ENCODE measurements at regions not wholly inside any gene's neighbourhood (a gene's known extent, or its start where the extent isn't known, plus 50 kb on each side); places are given as distances from the start of the nearest gene placed in this dataset.
A peak's percentile ranks its signal among the peaks of the same experiment; 100 is the strongest.
"Not testable (repeated sequence)": the region's sequence is repeated elsewhere in the genome, so short reads cannot be mapped to it uniquely, and the experiment has no call there.

GRCh38 chr13:71218960-71219359, 648.0 kb downstream of the DACH1 start:
- no peak for DNase-seq (ENCODE audit: low read depth in 4 of 4, low spot score in 2 of 4)

DNA sequence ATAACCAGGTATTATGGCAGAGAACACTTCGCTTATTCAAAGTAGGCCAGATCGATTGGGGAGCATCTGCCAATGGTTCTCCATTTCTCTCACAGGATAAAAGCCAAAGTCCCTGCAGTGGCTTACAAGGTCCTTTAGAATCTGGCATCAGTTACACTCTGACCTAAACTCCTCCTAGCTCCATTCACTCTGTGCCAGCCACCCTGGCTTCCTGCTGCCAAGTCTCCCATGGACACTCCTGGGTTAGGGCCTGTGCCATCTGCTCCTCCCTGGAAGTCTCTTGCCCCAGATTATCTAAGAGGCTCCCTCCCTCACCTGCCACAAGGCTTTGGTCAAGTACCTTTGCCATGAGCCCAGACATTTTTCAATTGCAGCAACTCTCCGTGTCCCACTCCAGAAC, 649.2 kb downstream of the DACH1 start:
- no peak for DNase-seq (ENCODE audit: low read depth in 4 of 4, low spot score in 2 of 4)

- DNase-seq (ENCODE audit: low read depth in 4 of 4, low spot score in 2 of 4), result no peak
Observed at GRCh38 chr13:71214821-71215220, 652.2 kb downstream of the DACH1 start.

- DNase-seq (ENCODE audit: low read depth in 4 of 4, low spot score in 2 of 4), result no peak
Observed at GRCh38 chr13:71214357-71214756, 652.6 kb downstream of the DACH1 start.

DNA sequence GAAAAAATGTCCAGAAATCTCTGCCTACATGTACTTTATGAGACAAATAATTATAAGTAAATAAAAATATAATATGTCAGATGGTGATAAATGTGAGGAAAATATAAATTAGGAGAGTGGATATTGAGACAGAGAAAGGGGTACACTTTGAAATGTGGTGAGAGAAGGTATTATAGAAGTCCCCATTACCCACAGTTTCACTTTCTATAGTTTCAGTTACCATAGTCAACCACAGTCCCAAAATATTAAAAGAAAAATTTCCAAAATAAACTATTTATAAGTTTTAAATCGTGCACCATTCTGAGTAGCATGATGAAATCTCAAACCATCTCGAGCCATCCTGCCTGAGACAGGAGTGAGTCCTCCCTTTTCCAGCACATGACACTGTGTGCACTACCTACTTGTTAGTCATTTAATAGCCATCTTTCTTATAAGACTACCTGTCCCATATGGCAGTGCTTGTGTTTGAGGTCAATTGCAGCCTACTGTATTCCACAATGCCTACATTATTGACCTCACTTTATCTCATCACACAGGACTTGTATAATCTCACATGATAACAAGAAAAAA, 653.7 kb downstream of the DACH1 start:
- no peak for DNase-seq (ENCODE audit: low read depth in 4 of 4, low spot score in 2 of 4)

GRCh38 chr13:71210861-71211260, 656.1 kb downstream of the DACH1 start:
- DNase-seq (ENCODE audit: low read depth in 4 of 4, low spot score in 2 of 4), result no peak

GRCh38 chr13:71209217-71209616, 657.8 kb downstream of the DACH1 start:
- DNase-seq (ENCODE audit: low read depth in 4 of 4, low spot score in 2 of 4), result no peak

- DNase-seq (ENCODE audit: low read depth in 4 of 4, low spot score in 2 of 4), result not testable (repeated sequence)
Observed at GRCh38 chr13:71184583-71184982, 682.4 kb downstream of the DACH1 start.

- DNase-seq (ENCODE audit: low read depth in 4 of 4, low spot score in 2 of 4), result not testable (repeated sequence)
Observed at GRCh38 chr13:71183352-71183751, 683.7 kb downstream of the DACH1 start.

DNA sequence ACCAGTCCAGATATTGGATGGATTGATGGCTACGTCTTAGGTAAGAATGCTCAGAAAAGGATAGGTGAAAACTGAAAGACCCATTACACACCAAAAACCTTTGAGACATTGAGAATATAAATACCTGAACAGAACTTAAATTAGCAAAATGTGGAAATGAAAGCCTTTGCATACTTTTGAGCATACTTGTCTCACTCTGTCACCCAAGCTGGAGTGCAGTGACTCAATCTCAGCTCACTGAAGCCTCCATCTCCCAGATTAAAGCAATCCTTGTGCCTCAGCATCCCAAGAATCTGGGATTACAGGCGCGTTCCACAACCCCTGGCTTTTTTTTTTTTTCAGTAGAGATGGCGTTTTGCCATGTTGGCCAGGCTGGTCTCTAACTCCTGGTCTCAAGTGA, 695.3 kb downstream of the DACH1 start:
- DNase-seq (ENCODE audit: low read depth in 4 of 4, low spot score in 2 of 4), result no peak

- DNase-seq (ENCODE audit: low read depth in 4 of 4, low spot score in 2 of 4), result peak in 1 of 4 donors; percentile 24
Observed at GRCh38 chr13:71169180-71169579, 697.8 kb downstream of the DACH1 start.

DNA sequence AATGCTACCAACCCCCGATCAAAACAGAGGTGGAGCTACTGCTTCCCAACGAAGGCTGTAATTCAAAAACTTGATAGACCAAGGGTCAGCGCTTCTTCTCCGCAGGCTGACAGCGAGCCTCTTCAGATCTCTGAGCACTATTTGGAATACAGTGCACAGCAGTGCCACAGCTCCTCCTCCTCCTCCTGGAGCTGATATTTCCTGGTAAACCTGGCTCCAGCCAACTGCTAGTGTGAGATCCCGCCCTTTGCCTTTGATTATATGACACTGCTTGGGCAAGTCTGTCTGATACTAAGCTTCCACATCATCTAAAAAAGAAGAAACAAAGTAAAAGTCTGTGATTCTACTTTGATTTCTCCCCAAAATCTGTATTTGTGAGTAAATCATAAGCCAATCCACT, 710.5 kb downstream of the DACH1 start:
- DNase-seq (ENCODE audit: low read depth in 4 of 4, low spot score in 2 of 4), result no peak

DNA sequence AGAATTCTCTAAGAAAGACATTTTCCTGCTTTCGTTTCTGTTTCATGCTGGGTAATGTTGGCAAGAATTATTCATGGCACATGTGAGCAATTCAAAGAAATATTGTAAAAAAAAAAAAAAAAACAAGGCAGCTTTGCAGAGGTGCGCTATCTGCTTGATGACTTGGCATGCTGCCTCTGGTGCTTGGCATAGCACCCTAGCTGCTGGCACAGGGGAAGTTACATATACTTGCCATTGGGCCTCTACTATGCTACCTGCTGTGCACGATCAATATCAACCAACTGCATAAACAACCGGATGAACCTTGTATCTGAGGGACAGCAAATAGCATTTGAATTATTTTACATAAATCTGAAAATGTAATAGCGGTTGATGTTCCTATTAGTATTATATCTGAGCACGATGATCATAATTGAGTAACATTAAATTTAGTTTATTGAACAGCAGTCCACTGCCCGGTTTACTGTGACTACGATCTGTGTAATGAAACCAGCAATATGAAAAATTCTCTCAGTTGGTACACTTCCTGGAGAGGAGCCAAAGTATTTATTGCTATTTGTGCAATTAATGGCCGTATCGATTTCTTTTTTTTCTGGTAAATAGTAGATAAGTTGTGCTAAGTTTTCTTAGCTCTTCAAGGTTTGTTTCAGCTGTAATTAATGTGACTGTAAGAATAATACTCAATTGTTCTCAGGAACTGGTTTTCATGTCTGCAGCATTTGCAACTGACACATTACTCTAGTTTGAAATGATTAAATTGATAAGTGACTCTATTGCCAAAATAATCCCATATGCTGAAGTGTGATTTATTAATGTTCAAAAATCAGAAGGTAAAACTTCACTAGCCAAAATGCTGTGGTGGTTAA, 717.3 kb downstream of the DACH1 start:
- DNase-seq (ENCODE audit: low read depth in 4 of 4, low spot score in 2 of 4), result no peak

DNA sequence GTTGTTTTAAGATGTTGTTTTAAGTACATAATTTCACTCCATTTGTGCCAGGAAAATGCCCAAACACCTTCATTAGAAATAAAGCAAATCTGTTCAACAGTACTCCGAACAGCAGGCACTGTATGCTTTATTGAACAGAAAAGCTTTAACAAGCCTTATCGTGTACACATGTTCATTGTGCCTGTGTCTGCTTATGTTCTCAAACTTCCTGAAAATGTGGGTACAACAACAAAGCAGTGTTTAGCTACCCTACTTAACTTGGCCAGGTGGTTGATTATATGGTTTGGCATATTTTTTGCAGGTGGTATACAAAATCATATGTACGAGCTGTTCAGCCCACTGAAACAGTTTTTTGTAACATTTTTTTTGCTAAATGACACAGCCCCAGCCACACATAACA, 718.0 kb downstream of the DACH1 start:
- DNase-seq (ENCODE audit: low read depth in 4 of 4, low spot score in 2 of 4), result no peak

GRCh38 chr13:71148396-71148795, 718.6 kb downstream of the DACH1 start:
- DNase-seq (ENCODE audit: low read depth in 4 of 4, low spot score in 2 of 4), result no peak

GRCh38 chr13:71144883-71145282, 722.1 kb downstream of the DACH1 start:
- no peak for DNase-seq (ENCODE audit: low read depth in 4 of 4, low spot score in 2 of 4)

DNA sequence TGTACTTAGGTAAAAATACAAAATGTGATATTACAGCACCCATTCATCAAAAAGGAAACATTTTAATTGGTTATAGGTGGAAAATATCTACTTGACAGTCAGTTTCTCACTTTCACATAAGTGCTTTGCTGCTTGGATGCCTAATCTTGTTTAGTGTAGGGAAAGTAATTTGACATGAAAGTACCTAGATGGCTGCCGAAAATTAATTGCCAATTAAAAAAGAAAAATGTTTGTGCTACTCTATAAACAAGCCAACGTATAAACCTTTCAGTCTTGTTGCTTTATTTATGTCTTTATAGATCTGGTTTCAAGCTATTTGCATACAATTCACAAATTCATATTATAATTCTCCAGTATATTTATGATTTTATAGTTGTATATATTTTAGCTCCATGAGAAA, 729.9 kb downstream of the DACH1 start:
- DNase-seq (ENCODE audit: low read depth in 4 of 4, low spot score in 2 of 4), result no peak

GRCh38 chr13:71124230-71124629, 742.8 kb downstream of the DACH1 start:
- DNase-seq (ENCODE audit: low read depth in 4 of 4, low spot score in 2 of 4), result no peak

- DNase-seq (ENCODE audit: low read depth in 4 of 4, low spot score in 2 of 4), result no peak
Observed at GRCh38 chr13:71118779-71119364, 748.1 kb downstream of the DACH1 start.

DNA sequence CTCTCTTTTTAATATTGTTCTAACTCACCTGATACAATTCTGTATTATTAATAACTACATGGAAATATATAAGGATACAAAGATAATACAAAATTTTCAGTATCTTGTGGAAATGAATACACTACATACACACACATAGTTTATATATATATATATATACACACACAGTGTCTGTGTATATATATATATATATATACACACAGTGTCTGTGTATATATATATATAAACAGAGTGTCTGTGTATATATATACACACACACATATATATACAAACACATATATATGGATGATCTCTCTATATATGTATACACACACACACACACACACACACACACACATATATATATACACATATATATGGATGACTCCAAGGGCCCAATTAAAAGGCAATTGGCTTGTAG, 749.1 kb downstream of the DACH1 start:
- no peak for DNase-seq (ENCODE audit: low read depth in 4 of 4, low spot score in 2 of 4)

- DNase-seq (ENCODE audit: low read depth in 4 of 4, low spot score in 2 of 4), result no peak
Observed at GRCh38 chr13:71115301-71115700, 751.7 kb downstream of the DACH1 start.

- DNase-seq (ENCODE audit: low read depth in 4 of 4, low spot score in 2 of 4), result no peak
Observed at GRCh38 chr13:71096421-71096820, 770.6 kb downstream of the DACH1 start.
